GM12872 (cell line): ENCODE measurements at regions not wholly inside any gene's neighbourhood (a gene's known extent, or its start where the extent isn't known, plus 50 kb on each side); places are given as distances from the start of the nearest gene placed in this dataset.

Source experiments
- CTCF ChIP-seq: IDR thresholded peaks from 3 replicates; pipeline ENCODE4 v1.5.1; 2011; ENCODE audit warnings: low read depth, mild to moderate bottlenecking, low read length, moderate library complexity; ENCODE audit not compliant: insufficient read depth

- no peak for TF ChIP-seq CTCF
Measured at GRCh38 chr18:51400721-51401120, 203.2 kb upstream of the MEX3C start.

GRCh38 chr18:51401912-51402311, 204.4 kb upstream of the MEX3C start:
- TF ChIP-seq CTCF, result no peak

GRCh38 chr18:51404620-51405019, 207.1 kb upstream of the MEX3C start:
- no peak for TF ChIP-seq CTCF

- no peak for TF ChIP-seq CTCF
Measured at GRCh38 chr18:51405683-51406477, 208.4 kb upstream of the MEX3C start.

- no peak for TF ChIP-seq CTCF
Measured at GRCh38 chr18:51417643-51418483, 220.4 kb upstream of the MEX3C start.

- no peak for TF ChIP-seq CTCF
Measured at GRCh38 chr18:51425475-51425874, 228.0 kb upstream of the MEX3C start.

- TF ChIP-seq CTCF, result no peak
Measured at GRCh38 chr18:51425889-51426288, 228.4 kb upstream of the MEX3C start.
